HAP-1 (cell line): ENCODE measurements at regions not wholly inside any gene's neighbourhood (a gene's known extent, or its start where the extent isn't known, plus 50 kb on each side); places are given as distances from the start of the nearest gene placed in this dataset.
"Not testable (repeated sequence)": the region's sequence is repeated elsewhere in the genome, so short reads cannot be mapped to it uniquely, and the experiment has no call there.

Experiments
- DNase-seq, 2 experiments: peaks; one replicate each; pipeline ENCODE4 v3.0.0-alpha.2; 2016 to 2020; ENCODE audit warnings: low spot score in 2 of 2
- H3K27me3 ChIP-seq: fragments of 250-450 bp; sonication (Bioruptor Pico); 2 replicates; pipeline ENCODE4 v1.5.1; 2020; ENCODE audit warnings: low read depth, mild to moderate bottlenecking, moderate library complexity
- H3K36me3 ChIP-seq: fragments of 250-450 bp; sonication (Bioruptor Pico); replicated peaks from 2 replicates; pipeline ENCODE4 v1.5.1; 2020; ENCODE audit warnings: mild to moderate bottlenecking
- H3K4me1 ChIP-seq: fragments of 250-450 bp; sonication (Bioruptor Pico); 2 replicates; pipeline ENCODE4 v1.5.1; 2020; ENCODE audit warnings: mild to moderate bottlenecking
- H3K4me3 ChIP-seq: fragments of 250-450 bp; sonication (Bioruptor Pico); 2 replicates; pipeline ENCODE4 v1.5.1; 2020; ENCODE audit warnings: mild to moderate bottlenecking, moderate library complexity
- H3K9me3 ChIP-seq: fragments of 250-450 bp; sonication (Bioruptor Pico); 2 replicates; pipeline ENCODE4 v1.5.1; 2020; ENCODE audit warnings: mild to moderate bottlenecking, moderate library complexity
- in situ Hi-C: fragments of 300-500 bp; cut with MboI; formaldehyde crosslinking; loops from 3 replicates; pipeline ENCODE4 v1.14.3; 2020; ENCODE audit warnings: low sequenced_read_pairs, inconsistent platforms, mixed read lengths

DNA sequence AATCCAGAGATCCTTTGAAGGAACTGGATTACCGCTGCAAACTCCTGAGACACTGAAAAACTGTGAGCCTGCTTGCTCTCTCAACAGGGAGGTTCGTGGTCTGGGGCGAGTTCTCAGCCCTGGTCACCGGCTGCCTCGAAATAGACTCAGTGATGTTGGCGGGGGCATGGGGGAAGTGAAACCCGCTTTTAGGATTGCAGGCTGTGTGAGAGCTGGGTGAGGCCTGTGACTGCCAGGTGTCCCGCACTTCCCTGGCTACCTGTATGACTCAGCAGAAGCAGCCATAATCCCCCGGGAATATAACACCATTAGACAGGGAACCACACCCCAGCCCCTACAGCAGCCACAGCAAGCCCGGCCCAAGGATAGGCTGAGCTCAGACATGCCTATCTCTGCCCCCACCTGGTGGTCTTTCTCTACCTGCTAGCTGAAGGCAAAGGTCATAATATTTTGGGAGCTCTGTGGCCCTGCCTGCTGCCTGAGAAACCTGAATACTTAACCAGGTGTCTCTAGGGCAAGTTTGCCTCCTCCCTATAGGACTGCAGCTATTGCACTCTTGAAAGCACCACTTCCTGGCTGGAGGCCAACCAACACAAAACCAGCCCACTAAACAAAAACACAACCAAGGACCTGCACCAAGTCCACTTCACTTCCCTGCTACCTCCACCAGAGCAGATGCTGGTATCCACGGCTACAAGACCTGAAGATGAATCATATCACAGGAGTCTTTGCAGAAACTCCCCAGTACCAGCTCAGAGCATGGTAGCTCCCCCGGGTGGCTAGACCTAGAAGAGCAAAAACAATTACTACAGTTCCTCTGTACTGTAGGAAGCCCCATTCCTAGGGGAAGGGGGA, 202.0 kb downstream of the RRAGB start:
- no peaks in the 10 kb centered on the region for H3K27me3 ChIP-seq
- no peak overlapping the region for H3K4me3 ChIP-seq
- no peaks in the 10 kb centered on the region for H3K9me3 ChIP-seq
- H3K4me1 ChIP-seq = no peaks in the 10 kb centered on the region
- in situ Hi-C loops = no loop called here
- no peak for DNase-seq
- H3K36me3 ChIP-seq = no peaks in the 10 kb centered on the region

DNA sequence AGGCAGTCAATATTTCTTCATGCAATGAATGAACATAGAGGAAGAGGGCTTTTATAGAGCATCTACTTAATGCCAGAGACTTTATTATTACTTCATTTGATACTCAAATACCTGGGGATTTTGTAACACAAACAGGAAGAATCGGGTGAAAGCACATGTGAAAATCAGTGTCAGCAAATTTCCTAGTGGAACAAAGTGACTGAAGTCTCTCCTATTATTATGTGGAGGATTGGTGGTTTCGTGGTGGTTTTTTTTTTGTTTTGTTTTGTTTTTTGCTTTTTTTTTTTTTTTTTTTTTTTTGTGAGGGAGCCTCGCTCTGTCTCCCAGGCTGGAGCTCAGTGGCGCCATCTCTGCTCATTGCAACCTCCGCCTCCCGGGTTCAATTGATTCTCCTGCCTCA, 207.0 kb downstream of the RRAGB start:
- Histone ChIP-seq H3K36me3 (no peaks in the 10 kb centered on the region), H3K4me3 (no peak overlapping the region), H3K9me3 (no peaks in the 10 kb centered on the region), H3K27me3 (no peaks in the 10 kb centered on the region), H3K4me1 (no peaks in the 10 kb centered on the region)
- DNase-seq = no peak
- in situ Hi-C loops = no loop called here

DNA sequence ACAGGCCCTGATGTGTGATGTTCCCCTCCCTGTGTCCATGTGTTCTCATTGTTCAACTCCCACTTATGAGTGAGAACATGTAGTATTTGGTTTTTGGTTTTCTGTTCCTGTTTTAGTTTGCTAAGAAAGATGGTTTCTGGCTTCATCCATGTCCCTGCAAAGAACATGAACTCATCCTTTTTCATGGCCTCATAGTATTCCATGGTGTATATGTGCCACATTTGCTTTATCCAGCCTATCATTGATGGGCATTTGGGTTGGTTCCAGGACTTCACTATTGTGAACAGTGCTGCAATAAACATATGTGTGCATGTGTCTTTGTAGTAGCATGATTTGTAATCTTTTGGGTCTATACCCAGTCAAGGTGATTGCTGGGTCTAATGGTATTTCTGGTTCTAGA, 211.0 kb downstream of the RRAGB start:
- in situ Hi-C loops, H3K27me3 ChIP-seq, DNase-seq: not testable (repeated sequence)

More for the DNA sequence above, 211.0 kb downstream of the RRAGB start:
- H3K4me1 ChIP-seq, H3K4me3 ChIP-seq, H3K36me3 ChIP-seq, H3K9me3 ChIP-seq: not testable (repeated sequence)
